ENCODE measurements at regions not wholly inside any gene's neighbourhood (a gene's known extent, or its start where the extent isn't known, plus 50 kb on each side); places are given as distances from the start of the nearest gene placed in this dataset.

DNA sequence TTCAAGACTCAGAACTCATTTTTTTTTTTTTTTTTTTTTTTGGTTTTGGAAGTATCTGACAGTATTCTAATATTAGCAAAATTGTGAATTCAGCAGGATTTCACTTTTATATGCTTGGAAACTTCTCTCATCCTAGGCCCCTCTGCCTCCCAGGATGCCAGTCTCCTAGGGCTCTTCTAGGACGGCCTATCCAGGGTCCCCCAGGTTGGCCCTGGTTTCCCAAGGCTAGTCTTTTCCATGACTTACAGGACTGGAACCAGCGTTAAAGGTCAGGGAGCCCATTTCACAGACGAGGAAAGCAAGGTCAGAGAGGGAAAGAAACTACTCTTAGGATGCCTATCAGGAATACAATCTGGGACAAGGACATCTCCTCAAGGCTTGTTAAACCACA lies 412.5 kb downstream of the PTPRU start:
- no peak for TF ChIP-seq ZNF512 (CRISPR knock-in tag; IDR thresholded peaks at IDR 0.05)
- no peak for TF ChIP-seq HNF4A (CRISPR knock-in tag; IDR thresholded peaks at IDR 0.05)
- TF ChIP-seq ZNF337 (CRISPR knock-in tag; IDR thresholded peaks at IDR 0.05; ENCODE audit: borderline replicate concordance, low read depth), result no peak
- no peak for TF ChIP-seq ZNF12 (CRISPR knock-in tag; IDR thresholded peaks at IDR 0.05)
- no peak for TF ChIP-seq ZNF274 (CRISPR knock-in tag; IDR thresholded peaks at IDR 0.05)
- no peak for TF ChIP-seq ELF4 (CRISPR knock-in tag; IDR thresholded peaks at IDR 0.05; ENCODE audit: borderline replicate concordance)
- no peak for TF ChIP-seq GATAD2A (CRISPR knock-in tag; IDR thresholded peaks at IDR 0.05)
- no peak for TF ChIP-seq YY1 (IDR thresholded peaks at IDR 0.05; ENCODE audit: insufficient read depth, insufficient replicate concordance, low read depth, low read length)
- TF ChIP-seq HDAC6 (IDR thresholded peaks at IDR 0.05; ENCODE audit: low read depth, low read length), result no peak
- TF ChIP-seq JUNB (CRISPR knock-in tag; IDR thresholded peaks at IDR 0.05; ENCODE audit: borderline replicate concordance), result no peak
